ENCODE measurements at regions not wholly inside any gene's neighbourhood (a gene's known extent, or its start where the extent isn't known, plus 50 kb on each side); places are given as distances from the start of the nearest gene placed in this dataset.
"Not testable (repeated sequence)": the region's sequence is repeated elsewhere in the genome, so short reads cannot be mapped to it uniquely, and the experiment has no call there.

DNA sequence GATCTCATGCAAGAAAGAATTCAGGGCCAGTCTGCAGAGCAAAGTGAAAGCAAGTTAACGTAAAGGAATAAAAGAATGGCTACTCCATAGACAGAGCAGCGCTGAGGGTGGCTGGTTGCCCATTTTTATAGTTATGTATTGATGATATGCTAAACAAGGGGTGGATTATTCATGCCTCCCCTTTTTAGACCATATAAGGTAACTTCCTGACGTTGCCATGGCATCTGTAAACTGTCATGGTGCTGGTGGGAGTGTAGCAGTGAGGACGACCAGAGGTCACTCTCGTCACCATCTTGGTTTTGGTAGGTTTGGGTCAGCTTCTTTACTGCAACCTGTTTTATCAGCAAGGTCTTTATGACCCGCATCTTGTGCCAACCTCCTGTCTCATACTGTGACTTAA lies 76.5 kb upstream of the VRK1 start:
- TF ChIP-seq, protein P1, sequence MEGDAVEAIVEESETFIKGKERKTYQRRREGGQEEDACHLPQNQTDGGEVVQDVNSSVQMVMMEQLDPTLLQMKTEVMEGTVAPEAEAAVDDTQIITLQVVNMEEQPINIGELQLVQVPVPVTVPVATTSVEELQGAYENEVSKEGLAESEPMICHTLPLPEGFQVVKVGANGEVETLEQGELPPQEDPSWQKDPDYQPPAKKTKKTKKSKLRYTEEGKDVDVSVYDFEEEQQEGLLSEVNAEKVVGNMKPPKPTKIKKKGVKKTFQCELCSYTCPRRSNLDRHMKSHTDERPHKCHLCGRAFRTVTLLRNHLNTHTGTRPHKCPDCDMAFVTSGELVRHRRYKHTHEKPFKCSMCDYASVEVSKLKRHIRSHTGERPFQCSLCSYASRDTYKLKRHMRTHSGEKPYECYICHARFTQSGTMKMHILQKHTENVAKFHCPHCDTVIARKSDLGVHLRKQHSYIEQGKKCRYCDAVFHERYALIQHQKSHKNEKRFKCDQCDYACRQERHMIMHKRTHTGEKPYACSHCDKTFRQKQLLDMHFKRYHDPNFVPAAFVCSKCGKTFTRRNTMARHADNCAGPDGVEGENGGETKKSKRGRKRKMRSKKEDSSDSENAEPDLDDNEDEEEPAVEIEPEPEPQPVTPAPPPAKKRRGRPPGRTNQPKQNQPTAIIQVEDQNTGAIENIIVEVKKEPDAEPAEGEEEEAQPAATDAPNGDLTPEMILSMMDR (conservative IDR thresholded peaks at IDR 0.05 in 1 of 2, IDR thresholded peaks at IDR 0.05 in 1 of 2; ENCODE audit: extremely low read depth in 1 of 2, insufficient read depth in 1 of 2, low read depth in 1 of 2, low read length in 2 of 2) = not testable (repeated sequence)
- TF ChIP-seq EZH2 (IDR thresholded peaks at IDR 0.05; ENCODE audit: borderline replicate concordance, low read length) = not testable (repeated sequence)

Measured in mammary epithelial cell (primary cell).